HL-60/S4 (cell line): ENCODE measurements at regions not wholly inside any gene's neighbourhood (a gene's known extent, or its start where the extent isn't known, plus 50 kb on each side); places are given as distances from the start of the nearest gene placed in this dataset.
"Not testable (repeated sequence)": the region's sequence is repeated elsewhere in the genome, so short reads cannot be mapped to it uniquely, and the experiment has no call there.

Source experiments
- in situ Hi-C: fragments of 300-500 bp; cut with MboI; formaldehyde crosslinking; loops from 2 replicates; pipeline ENCODE4 v1.14.3; 2022; ENCODE audit warnings: low sequenced_read_pairs

GRCh38 chr9:75653750-75654149, 236.7 kb upstream of the PCSK5 start:
- in situ Hi-C loops: no loop called here

GRCh38 chr9:75657015-75657414, 233.5 kb upstream of the PCSK5 start:
- in situ Hi-C loops: no loop called here

- in situ Hi-C loops: no loop called here
These were observed 232.1 kb upstream of the PCSK5 start for GRCh38 chr9:75658301-75658905.

- in situ Hi-C loops: no loop called here
These were observed 225.9 kb upstream of the PCSK5 start for GRCh38 chr9:75664597-75664996.

GRCh38 chr9:75666856-75667554, 223.5 kb upstream of the PCSK5 start:
- in situ Hi-C loops: no loop called here

GRCh38 chr9:75669721-75670120, 220.8 kb upstream of the PCSK5 start:
- in situ Hi-C loops: no loop called here

- in situ Hi-C loops: no loop called here
These were observed 219.1 kb upstream of the PCSK5 start for GRCh38 chr9:75671354-75671753.

GRCh38 chr9:75672478-75672877, 218.0 kb upstream of the PCSK5 start:
- in situ Hi-C loops: no loop called here

GRCh38 chr9:75683591-75683990, 206.9 kb upstream of the PCSK5 start:
- in situ Hi-C loops: no loop called here

GRCh38 chr9:75685062-75685461, 205.4 kb upstream of the PCSK5 start:
- in situ Hi-C loops: no loop called here

- in situ Hi-C loops: no loop called here
These were observed 203.0 kb upstream of the PCSK5 start for GRCh38 chr9:75687359-75687953.

GRCh38 chr9:75690551-75690950, 199.9 kb upstream of the PCSK5 start:
- in situ Hi-C loops: not testable (repeated sequence)

- in situ Hi-C loops: no loop called here
These were observed 199.1 kb upstream of the PCSK5 start for GRCh38 chr9:75691408-75691807.

GRCh38 chr9:75692309-75692708, 198.2 kb upstream of the PCSK5 start:
- in situ Hi-C loops: no loop called here

- in situ Hi-C loops: no loop called here
These were observed 194.6 kb upstream of the PCSK5 start for GRCh38 chr9:75695921-75696320.

- in situ Hi-C loops: no loop called here
These were observed 191.5 kb upstream of the PCSK5 start for GRCh38 chr9:75699017-75699416.

- in situ Hi-C loops: no loop called here
These were observed 190.7 kb upstream of the PCSK5 start for GRCh38 chr9:75699625-75700251.

- in situ Hi-C loops: no loop called here
These were observed 190.2 kb upstream of the PCSK5 start for GRCh38 chr9:75700252-75700640.

- in situ Hi-C loops: no loop called here
These were observed 183.3 kb upstream of the PCSK5 start for GRCh38 chr9:75707191-75707590.

GRCh38 chr9:75709698-75710097, 180.8 kb upstream of the PCSK5 start:
- in situ Hi-C loops: no loop called here

- in situ Hi-C loops: no loop called here
These were observed 177.8 kb upstream of the PCSK5 start for GRCh38 chr9:75712700-75713099.

GRCh38 chr9:75713335-75713734, 177.1 kb upstream of the PCSK5 start:
- in situ Hi-C loops: no loop called here
